Limb (tissue), 2 donors: ENCODE measurements at regions not wholly inside any gene's neighbourhood (a gene's known extent, or its start where the extent isn't known, plus 50 kb on each side); places are given as distances from the start of the nearest gene placed in this dataset.
A peak's percentile ranks its signal among the peaks of the same experiment; 100 is the strongest.
"Not testable (repeated sequence)": the region's sequence is repeated elsewhere in the genome, so short reads cannot be mapped to it uniquely, and the experiment has no call there.

Source experiments
- DNase-seq, 2 donors: peaks; one replicate each; pipeline ENCODE4 v3.0.0-alpha.2; 2016; ENCODE audit errors: extremely low spot score in 2 of 2

GRCh38 chr12:116687888-116688287 is 50.0 kb downstream of the SPRING1 start:
- peak in 1 of 2 donors; percentile 47 for DNase-seq

- no peak for DNase-seq
Measured at GRCh38 chr12:116684891-116685290, 53.0 kb downstream of the SPRING1 start.

- DNase-seq: no peak
Measured at GRCh38 chr12:116677202-116677661, 60.6 kb downstream of the SPRING1 start.

GRCh38 chr12:116675339-116676107 is 62.3 kb downstream of the SPRING1 start:
- DNase-seq: no peak

- no peak for DNase-seq
Measured at GRCh38 chr12:116674643-116675183, 63.2 kb downstream of the SPRING1 start.

- no peak for DNase-seq
Measured at GRCh38 chr12:116673681-116674111, 64.2 kb downstream of the SPRING1 start.

GRCh38 chr12:116672842-116673516 is 64.9 kb downstream of the SPRING1 start:
- DNase-seq: no peak

GRCh38 chr12:116672010-116672409 is 65.9 kb downstream of the SPRING1 start:
- DNase-seq: no peak

- DNase-seq: no peak
Measured at GRCh38 chr12:116670859-116671258, 67.0 kb downstream of the SPRING1 start.

GRCh38 chr12:116667752-116668151 is 70.1 kb downstream of the SPRING1 start:
- DNase-seq: no peak

GRCh38 chr12:116666829-116667228 is 71.0 kb downstream of the SPRING1 start:
- DNase-seq: not testable (repeated sequence)

- DNase-seq: no peak
Measured at GRCh38 chr12:116666305-116666673, 71.6 kb downstream of the SPRING1 start.

GRCh38 chr12:116665666-116666304 is 72.1 kb downstream of the SPRING1 start:
- no peak for DNase-seq

GRCh38 chr12:116664085-116664484 is 73.8 kb downstream of the SPRING1 start:
- DNase-seq: no peak

- DNase-seq: peak; percentile 43 to 68
Measured at GRCh38 chr12:116662612-116663144, 75.2 kb downstream of the SPRING1 start.

GRCh38 chr12:116661341-116661740 is 76.5 kb downstream of the SPRING1 start:
- DNase-seq: no peak

GRCh38 chr12:116660740-116661139 is 77.1 kb downstream of the SPRING1 start:
- DNase-seq: not testable (repeated sequence)

GRCh38 chr12:116659771-116660481 is 77.9 kb downstream of the SPRING1 start:
- no peak for DNase-seq

GRCh38 chr12:116657921-116658495 is 79.9 kb downstream of the SPRING1 start:
- DNase-seq: no peak

GRCh38 chr12:116656306-116656705 is 81.6 kb downstream of the SPRING1 start:
- peak in 1 of 2 donors; percentile 24 for DNase-seq
